ENCODE measurements at regions not wholly inside any gene's neighbourhood (a gene's known extent, or its start where the extent isn't known, plus 50 kb on each side); places are given as distances from the start of the nearest gene placed in this dataset.

- no peak overlapping the region for H3K4me2 ChIP-seq
- H3K4me3 ChIP-seq: no peak overlapping the region
- WGBS (ENCODE audit: low lambda C conversion rate, missing lambda C conversion rate): 64% methylated on average over 4 of the region's 4 CpGs
- no peaks in the 10 kb centered on the region for H4K20me1 ChIP-seq (ENCODE audit: insufficient read depth, poor library complexity, severe bottlenecking)
- no peaks in the 10 kb centered on the region for H3K9me2 ChIP-seq (replicated peaks; ENCODE audit: insufficient read depth)
- H3K36me3 ChIP-seq (replicated peaks; ENCODE audit: insufficient read depth, low read depth): no peaks in the 10 kb centered on the region
- no peaks in the 10 kb centered on the region for H3K27me3 ChIP-seq
- H3K9me3 ChIP-seq (ENCODE audit: low read depth): no peaks in the 10 kb centered on the region
- TF ChIP-seq CTCF (IDR thresholded peaks at IDR 0.05; ENCODE audit: poor library complexity): no peak
- TF ChIP-seq EZH2phosphoT487 (IDR thresholded peaks at IDR 0.05; ENCODE audit: low read depth, severe bottlenecking, unreplicated experiment): no peak
- no peak for TF ChIP-seq EZH2 (IDR thresholded peaks at IDR 0.05; ENCODE audit: borderline replicate concordance)
- H3K4me1 ChIP-seq (ENCODE audit: insufficient read depth): no peaks in the 10 kb centered on the region
- no peaks in the 10 kb centered on the region for H3K79me2 ChIP-seq
- DNase-seq (ENCODE audit: low spot score): no peak
- no peak overlapping the region for H3K27ac ChIP-seq
- H2AFZ ChIP-seq: no peak overlapping the region
Observed at GRCh38 chr18:67232406-67232805, 284.1 kb downstream of the DSEL start.

GRCh38 chr18:67222887-67223286 is 293.6 kb downstream of the DSEL start:
- no peak overlapping the region for H3K27ac ChIP-seq
- H3K4me1 ChIP-seq (ENCODE audit: insufficient read depth): no peaks in the 10 kb centered on the region
- no peaks in the 10 kb centered on the region for H3K9me3 ChIP-seq (ENCODE audit: low read depth)
- H2AFZ ChIP-seq: no peak overlapping the region
- no peaks in the 10 kb centered on the region for H3K79me2 ChIP-seq
- no peak overlapping the region for H3K4me3 ChIP-seq
- H3K9me2 ChIP-seq (replicated peaks; ENCODE audit: insufficient read depth): no peaks in the 10 kb centered on the region
- no peak for DNase-seq (ENCODE audit: low spot score)
- TF ChIP-seq EZH2 (IDR thresholded peaks at IDR 0.05; ENCODE audit: borderline replicate concordance) (no peak), EZH2phosphoT487 (IDR thresholded peaks at IDR 0.05; ENCODE audit: low read depth, severe bottlenecking, unreplicated experiment) (no peak), CTCF (IDR thresholded peaks at IDR 0.05; ENCODE audit: poor library complexity) (no peak)
- no peaks in the 10 kb centered on the region for H3K27me3 ChIP-seq
- H3K36me3 ChIP-seq (replicated peaks; ENCODE audit: insufficient read depth, low read depth): no peaks in the 10 kb centered on the region
- H3K4me2 ChIP-seq: no peak overlapping the region
- H4K20me1 ChIP-seq (ENCODE audit: insufficient read depth, poor library complexity, severe bottlenecking): no peaks in the 10 kb centered on the region

GRCh38 chr18:67219821-67220220 is 296.7 kb downstream of the DSEL start:
- no peak overlapping the region for H3K4me2 ChIP-seq

More at GRCh38 chr18:67219821-67220220, 296.7 kb downstream of the DSEL start:
- Histone ChIP-seq H3K9me2 (replicated peaks; ENCODE audit: insufficient read depth) (no peaks in the 10 kb centered on the region), H4K20me1 (ENCODE audit: insufficient read depth, poor library complexity, severe bottlenecking) (no peaks in the 10 kb centered on the region), H3K4me3 (no peak overlapping the region), H3K9me3 (ENCODE audit: low read depth) (no peaks in the 10 kb centered on the region), H3K27me3 (no peaks in the 10 kb centered on the region), H3K36me3 (replicated peaks; ENCODE audit: insufficient read depth, low read depth) (no peaks in the 10 kb centered on the region), H3K27ac (no peak overlapping the region), H3K79me2 (no peaks in the 10 kb centered on the region), H3K4me1 (ENCODE audit: insufficient read depth) (no peaks in the 10 kb centered on the region), H2AFZ (no peak overlapping the region)
- WGBS (ENCODE audit: low lambda C conversion rate, missing lambda C conversion rate): 89% methylated on average over 5 of the region's 5 CpGs
- no peak for DNase-seq (ENCODE audit: low spot score)
- TF ChIP-seq EZH2 (IDR thresholded peaks at IDR 0.05; ENCODE audit: borderline replicate concordance): no peak
- TF ChIP-seq EZH2phosphoT487 (IDR thresholded peaks at IDR 0.05; ENCODE audit: low read depth, severe bottlenecking, unreplicated experiment): no peak
- TF ChIP-seq CTCF (IDR thresholded peaks at IDR 0.05; ENCODE audit: poor library complexity): no peak

All from hepatocyte (in vitro differentiated cells).